Neutrophil (primary cell): ENCODE measurements at regions not wholly inside any gene's neighbourhood (a gene's known extent, or its start where the extent isn't known, plus 50 kb on each side); places are given as distances from the start of the nearest gene placed in this dataset.
"Not testable (repeated sequence)": the region's sequence is repeated elsewhere in the genome, so short reads cannot be mapped to it uniquely, and the experiment has no call there.

ENCODE experiments used
- H3K27ac ChIP-seq: fragments of 200-600 bp; sonication (generic); 2 replicates; pipeline ENCODE4 v1.5.1; 2016; ENCODE audit warnings: mild to moderate bottlenecking, moderate library complexity
- H3K27me3 ChIP-seq: fragments of 200-600 bp; sonication (generic); 2 replicates; pipeline ENCODE4 v1.6.0; 2016; ENCODE audit warnings: mild to moderate bottlenecking
- H3K36me3 ChIP-seq: fragments of 200-600 bp; sonication (generic); 2 replicates; pipeline ENCODE4 v1.5.1; 2017
- H3K4me1 ChIP-seq, 2 experiments: fragments of 200-600 bp in 1 of 2; sonication (generic) in 1 of 2; 1 replicate in 1 of 2; 2 replicates in 1 of 2; pipeline versions ENCODE4 v1.5.1 to v1.6.1; 2013 to 2016; ENCODE audit warnings: low read depth in 1 of 2, low read length in 1 of 2, mild to moderate bottlenecking in 1 of 2, moderate library complexity in 1 of 2; ENCODE audit not compliant: control insufficient read depth in 1 of 2, insufficient read depth in 1 of 2
- H3K4me3 ChIP-seq, 2 experiments: fragments of 200-600 bp in 1 of 2; sonication (generic) in 1 of 2; 1 replicate in 1 of 2; 2 replicates in 1 of 2; pipeline ENCODE4 v1.5.1; 2013 to 2016; ENCODE audit warnings: low read depth in 1 of 2, low read length in 1 of 2, mild to moderate bottlenecking in 1 of 2, moderate library complexity in 1 of 2
- H3K9me3 ChIP-seq: fragments of 200-600 bp; sonication (generic); 2 replicates; pipeline ENCODE4 v1.5.1; 2016
- CTCF ChIP-seq: fragments of 200-600 bp; sonication (generic); IDR thresholded peaks from 2 replicates; pipeline ENCODE4 v1.5.1; 2016; ENCODE audit warnings: antibody characterized with exemption

GRCh38 chr2:64808092-64808491 is 154.4 kb upstream of the SERTAD2 start:
- H3K36me3 ChIP-seq: no peaks in the 10 kb centered on the region
- H3K27me3 ChIP-seq: no peaks in the 10 kb centered on the region
- H3K27ac ChIP-seq: no peak overlapping the region
- H3K4me1 ChIP-seq: peaks cover 4 to 6% of the 10 kb centered on the region in 2 experiments
- no peak for TF ChIP-seq CTCF
- no peak overlapping the region for H3K4me3 ChIP-seq
- no peaks in the 10 kb centered on the region for H3K9me3 ChIP-seq

- Histone ChIP-seq H3K9me3 (no peaks in the 10 kb centered on the region), H3K36me3 (no peaks in the 10 kb centered on the region), H3K27ac (no peak overlapping the region), H3K4me1 (peaks cover 4 to 6% of the 10 kb centered on the region in 2 experiments), H3K4me3 (no peak overlapping the region), H3K27me3 (no peaks in the 10 kb centered on the region)
- no peak for TF ChIP-seq CTCF
Observed at GRCh38 chr2:64808754-64809153, 155.0 kb upstream of the SERTAD2 start.

GRCh38 chr2:64809216-64809615 is 155.5 kb upstream of the SERTAD2 start:
- Histone ChIP-seq H3K4me3 (no peak overlapping the region), H3K36me3 (no peaks in the 10 kb centered on the region), H3K27ac (no peak overlapping the region), H3K27me3 (no peaks in the 10 kb centered on the region), H3K4me1 (peaks cover 4 to 6% of the 10 kb centered on the region in 2 experiments), H3K9me3 (no peaks in the 10 kb centered on the region)
- TF ChIP-seq CTCF: no peak

- Histone ChIP-seq H3K27me3 (no peaks in the 10 kb centered on the region), H3K9me3 (no peaks in the 10 kb centered on the region), H3K36me3 (no peaks in the 10 kb centered on the region), H3K4me3 (no peak overlapping the region), H3K27ac (no peak overlapping the region), H3K4me1 (peaks cover 4 to 6% of the 10 kb centered on the region in 2 experiments)
- no peak for TF ChIP-seq CTCF
Observed at GRCh38 chr2:64812285-64812684, 158.6 kb upstream of the SERTAD2 start.

- Histone ChIP-seq H3K27me3 (no peaks in the 10 kb centered on the region), H3K36me3 (no peaks in the 10 kb centered on the region), H3K27ac (no peak overlapping the region), H3K4me3 (no peak overlapping the region), H3K4me1 (peaks cover 4 to 6% of the 10 kb centered on the region in 2 experiments), H3K9me3 (no peaks in the 10 kb centered on the region)
- no peak for TF ChIP-seq CTCF
Observed at GRCh38 chr2:64814007-64814406, 160.3 kb upstream of the SERTAD2 start.

GRCh38 chr2:64816526-64816925 is 162.8 kb upstream of the SERTAD2 start:
- H3K9me3 ChIP-seq, H3K4me3 ChIP-seq, H3K36me3 ChIP-seq, H3K27me3 ChIP-seq, H3K27ac ChIP-seq: not testable (repeated sequence)
- peaks cover 6 to 16% of the 10 kb centered on the region in 2 experiments for H3K4me1 ChIP-seq
